ENCODE measurements at regions not wholly inside any gene's neighbourhood (a gene's known extent, or its start where the extent isn't known, plus 50 kb on each side); places are given as distances from the start of the nearest gene placed in this dataset.

DNA sequence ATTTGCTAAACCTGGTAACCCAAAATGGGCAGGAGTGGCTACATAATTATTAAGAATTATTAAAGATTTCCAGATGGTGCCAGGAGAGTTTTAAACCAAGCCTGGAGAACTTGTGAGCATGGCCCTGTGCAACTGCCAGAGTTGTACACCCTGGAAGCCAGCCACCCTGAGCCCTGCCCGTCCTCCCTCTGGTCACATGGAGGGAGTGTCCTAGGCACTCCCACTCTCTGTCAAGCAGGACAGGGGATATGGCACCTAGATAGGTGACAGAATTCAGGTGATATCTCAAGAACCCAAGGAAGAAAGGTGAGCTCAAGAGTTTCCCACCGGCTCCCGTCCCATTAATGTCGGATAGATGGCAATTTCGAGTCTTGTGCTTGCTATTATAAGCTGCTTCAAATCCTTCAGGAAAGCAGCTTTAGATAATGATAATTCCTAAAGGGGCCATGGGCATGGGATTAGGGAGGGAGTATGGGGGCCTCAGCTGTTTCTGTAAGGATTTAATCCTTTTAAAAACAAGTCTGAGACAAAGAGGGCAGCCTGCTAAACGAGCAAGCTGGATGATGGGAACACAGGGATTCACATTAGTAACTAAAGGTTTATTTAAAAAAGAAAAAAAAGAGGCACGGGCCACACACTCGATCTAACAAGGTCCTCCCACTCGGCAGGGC, 169.1 kb downstream of the BMP7 start:
- Mint-ChIP-seq H3K27ac (ENCODE audit: unreplicated experiment) (no peak overlapping the region), H3K27me3 (ENCODE audit: unreplicated experiment) (peaks cover 100% of the 10 kb centered on the region), H3K4me3 (ENCODE audit: low read depth, unreplicated experiment) (no peak overlapping the region), H3K4me1 (ENCODE audit: low read depth, unreplicated experiment) (peaks cover 3% of the 10 kb centered on the region), H3K36me3 (ENCODE audit: insufficient read depth, unreplicated experiment) (peaks cover 7% of the 10 kb centered on the region), H3K9me3 (ENCODE audit: low read depth, unreplicated experiment) (no peaks in the 10 kb centered on the region)
- DNase-seq = no peak
- BruUV-seq (replicated peaks) = no TSS peak
- CTCF ChIA-PET = interaction anchor here (0.6 kb wide), 1 partner anchor 28 kb away, joined by 3 read pairs; no protein-coding TSS in a partner anchor
- no peak for TF ChIP-seq CTCF (IDR thresholded peaks at IDR 0.05; ENCODE audit: unreplicated experiment)
- intact Hi-C loops (cut with micrococcal nuclease; ENCODE audit: unreplicated experiment) = loop anchor here (5.0 kb wide), 1 partner anchor 400 kb away; no protein-coding TSS in a partner anchor

- Mint-ChIP-seq H3K36me3 (ENCODE audit: insufficient read depth, unreplicated experiment) (peaks cover 4% of the 10 kb centered on the region), H3K27ac (ENCODE audit: unreplicated experiment) (no peak overlapping the region), H3K27me3 (ENCODE audit: unreplicated experiment) (peaks cover 96% of the 10 kb centered on the region), H3K4me3 (ENCODE audit: low read depth, unreplicated experiment) (no peak overlapping the region), H3K9me3 (ENCODE audit: low read depth, unreplicated experiment) (no peaks in the 10 kb centered on the region), H3K4me1 (ENCODE audit: low read depth, unreplicated experiment) (no peaks in the 10 kb centered on the region)
- no peak for TF ChIP-seq CTCF (IDR thresholded peaks at IDR 0.05; ENCODE audit: unreplicated experiment)
- intact Hi-C loops (cut with micrococcal nuclease; ENCODE audit: unreplicated experiment) = no loop called here
- CTCF ChIA-PET = interaction anchor here (1.1 kb wide), 1 partner anchor 215 kb away, joined by 3 read pairs; no protein-coding TSS in a partner anchor
- no TSS peak for BruUV-seq (replicated peaks)
- no peak for DNase-seq
Measured at GRCh38 chr20:57102160-57102559, 164.3 kb downstream of the BMP7 start.

DNA sequence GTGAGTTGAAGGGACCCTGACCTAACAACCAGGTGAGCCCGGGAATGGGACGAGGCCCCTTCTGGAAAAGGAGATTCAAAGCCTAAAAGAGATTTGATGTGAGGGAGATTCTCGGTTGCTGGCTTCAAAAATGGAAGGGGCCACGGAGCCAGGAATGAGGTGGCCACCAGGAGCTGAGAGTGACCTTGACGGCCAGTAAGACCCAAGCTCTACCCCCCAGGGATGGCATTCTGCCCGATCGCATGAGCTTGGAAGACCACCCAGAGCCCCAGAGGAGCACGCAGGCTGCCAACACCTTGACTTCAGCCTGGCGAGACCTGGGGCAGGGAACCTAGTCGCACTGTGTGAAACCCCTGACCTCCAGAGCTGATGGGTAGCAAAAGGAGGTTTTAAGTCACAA, 163.9 kb downstream of the BMP7 start:
- intact Hi-C loops (cut with micrococcal nuclease; ENCODE audit: unreplicated experiment) = no loop called here
- DNase-seq = no peak
- TF ChIP-seq CTCF (IDR thresholded peaks at IDR 0.05; ENCODE audit: unreplicated experiment) = no peak
- Mint-ChIP-seq H3K4me1 (ENCODE audit: low read depth, unreplicated experiment) (no peaks in the 10 kb centered on the region), H3K9me3 (ENCODE audit: low read depth, unreplicated experiment) (no peaks in the 10 kb centered on the region), H3K27ac (ENCODE audit: unreplicated experiment) (no peak overlapping the region), H3K4me3 (ENCODE audit: low read depth, unreplicated experiment) (no peak overlapping the region), H3K36me3 (ENCODE audit: insufficient read depth, unreplicated experiment) (peaks cover 4% of the 10 kb centered on the region), H3K27me3 (ENCODE audit: unreplicated experiment) (peaks cover 96% of the 10 kb centered on the region)
- no TSS peak for BruUV-seq (replicated peaks)
- CTCF ChIA-PET = no interaction called here

DNA sequence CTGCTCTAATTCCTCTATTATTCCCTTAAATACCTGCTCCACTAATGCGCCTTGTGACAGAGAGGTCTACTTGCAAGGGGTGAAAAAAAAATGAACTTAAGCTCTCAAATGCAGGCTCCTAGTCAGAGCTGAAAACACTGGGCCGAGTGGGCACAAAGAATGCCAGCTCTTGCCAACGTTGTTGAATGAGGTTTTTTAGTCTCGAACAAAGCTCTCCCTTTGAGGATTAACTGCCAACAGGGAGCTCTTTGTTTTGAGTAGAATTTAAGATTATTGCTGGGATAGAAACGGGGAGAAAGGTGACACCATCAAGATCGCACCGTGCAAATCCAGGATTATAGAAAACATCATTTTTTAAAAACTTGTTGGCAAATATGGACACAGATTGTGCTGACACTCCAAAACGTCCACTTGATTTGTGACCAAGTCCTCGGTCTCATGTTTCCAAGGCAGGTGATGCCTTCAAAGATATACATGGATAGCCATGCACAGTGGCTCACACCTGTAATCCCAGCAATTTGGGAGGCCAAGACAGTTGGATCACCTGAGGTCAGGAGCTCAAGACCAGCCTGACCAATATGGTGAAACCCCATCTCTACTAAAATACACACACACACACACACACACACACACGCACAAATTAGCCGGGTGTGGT, 163.2 kb downstream of the BMP7 start:
- Mint-ChIP-seq H3K4me1 (ENCODE audit: low read depth, unreplicated experiment) (no peaks in the 10 kb centered on the region), H3K9me3 (ENCODE audit: low read depth, unreplicated experiment) (no peaks in the 10 kb centered on the region), H3K27me3 (ENCODE audit: unreplicated experiment) (peaks cover 96% of the 10 kb centered on the region), H3K36me3 (ENCODE audit: insufficient read depth, unreplicated experiment) (peaks cover 1% of the 10 kb centered on the region), H3K4me3 (ENCODE audit: low read depth, unreplicated experiment) (no peak overlapping the region), H3K27ac (ENCODE audit: unreplicated experiment) (no peak overlapping the region)
- no TSS peak for BruUV-seq (replicated peaks)
- TF ChIP-seq CTCF (IDR thresholded peaks at IDR 0.05; ENCODE audit: unreplicated experiment) = no peak
- DNase-seq = no peak
- intact Hi-C loops (cut with micrococcal nuclease; ENCODE audit: unreplicated experiment) = no loop called here
- CTCF ChIA-PET = no interaction called here
